ENCODE measurements at regions not wholly inside any gene's neighbourhood (a gene's known extent, or its start where the extent isn't known, plus 50 kb on each side); places are given as distances from the start of the nearest gene placed in this dataset.

GRCh38 chr12:100741084-100741711 is 53.4 kb upstream of the ANO4 start:
- no peak for DNase-seq (ENCODE audit: low read depth)

GRCh38 chr12:100743060-100743459 is 51.5 kb upstream of the ANO4 start:
- DNase-seq (ENCODE audit: low read depth) = no peak

Measured in GM04503 (cell line).